Calu3 (cell line): ENCODE measurements at regions not wholly inside any gene's neighbourhood (a gene's known extent, or its start where the extent isn't known, plus 50 kb on each side); places are given as distances from the start of the nearest gene placed in this dataset.

Experiments used
- BruUV-seq: library from RNA; stranded (reverse); fragments of 400-500 nt; replicated peaks from 2 replicates; lab custom pipeline; 2021; lab: Mats Ljungman, UMichigan
- CTCF ChIA-PET: fragments of 300-600 bp; sonication (Branson Sonifier 250); formaldehyde crosslinking; loops from one replicate; lab custom pipeline; 2022; ENCODE audit warnings: antibody characterized with exemption; lab: Charles Lee
- DNase-seq: peaks from one replicate; pipeline ENCODE4 v3.0.0; 2022
- H3K27ac Mint-ChIP-seq: one replicate; pipeline ENCODE4 v1.8.0; 2022; ENCODE audit warnings: mixed read lengths; ENCODE audit not compliant: unreplicated experiment
- H3K27me3 Mint-ChIP-seq: one replicate; pipeline ENCODE4 v1.8.0; 2022; ENCODE audit warnings: mixed read lengths; ENCODE audit not compliant: unreplicated experiment
- H3K36me3 Mint-ChIP-seq: one replicate; pipeline ENCODE4 v1.8.0; 2022; ENCODE audit warnings: mild to moderate bottlenecking, moderate library complexity, mixed read lengths; ENCODE audit not compliant: insufficient read depth, unreplicated experiment
- H3K4me1 Mint-ChIP-seq: one replicate; pipeline ENCODE4 v1.8.0; 2022; ENCODE audit warnings: mild to moderate bottlenecking, low read depth, mixed read lengths; ENCODE audit not compliant: unreplicated experiment
- H3K4me3 Mint-ChIP-seq: one replicate; pipeline ENCODE4 v1.8.0; 2022; ENCODE audit warnings: mild to moderate bottlenecking, low read depth, moderate library complexity, mixed read lengths; ENCODE audit not compliant: unreplicated experiment
- H3K9me3 Mint-ChIP-seq: one replicate; pipeline ENCODE4 v1.8.0; 2022; ENCODE audit warnings: low read depth, mixed read lengths; ENCODE audit not compliant: unreplicated experiment
- intact Hi-C: fragments of 100-400 bp; cut with micrococcal nuclease; formaldehyde crosslinking; loops from one replicate; pipeline ENCODE4 v1.10.0; 2022; ENCODE audit not compliant: unreplicated experiment
- TF ChIP-seq, protein P1 (sequence below): fragments of 200-600 bp; IDR thresholded peaks from one replicate; pipeline ENCODE4 v1.8.0; 2022; ENCODE audit warnings: antibody characterized with exemption; ENCODE audit not compliant: unreplicated experiment

DNA sequence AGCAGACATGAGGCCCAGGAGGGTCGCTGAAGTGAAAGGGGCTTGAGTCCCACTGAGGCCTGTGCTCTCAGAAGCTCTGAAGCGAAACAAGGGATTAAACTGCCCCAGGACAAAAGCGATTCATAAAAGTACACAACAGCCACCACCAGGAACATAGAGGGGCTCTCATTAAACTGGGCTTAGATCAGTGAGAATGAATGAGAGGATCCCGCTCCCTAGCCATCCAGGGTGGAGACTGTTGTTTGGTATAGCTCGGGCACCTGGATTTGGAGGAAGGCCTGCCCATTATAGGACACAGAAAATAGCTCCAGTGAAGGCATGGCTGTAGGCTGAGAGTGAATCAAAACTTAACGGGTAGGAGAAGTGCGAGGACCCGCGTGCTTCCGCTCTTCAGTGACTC lies 91.6 kb upstream of the TAB2 start:
- Mint-ChIP-seq H3K36me3 (no peaks in the 10 kb centered on the region), H3K4me1 (no peaks in the 10 kb centered on the region), H3K9me3 (no peaks in the 10 kb centered on the region), H3K27ac (no peak overlapping the region), H3K4me3 (no peak overlapping the region), H3K27me3 (no peaks in the 10 kb centered on the region)
- CTCF ChIA-PET: no interaction called here
- DNase-seq: no peak
- intact Hi-C loops: no loop called here
- no TSS peak for BruUV-seq
- TF ChIP-seq, protein P1, sequence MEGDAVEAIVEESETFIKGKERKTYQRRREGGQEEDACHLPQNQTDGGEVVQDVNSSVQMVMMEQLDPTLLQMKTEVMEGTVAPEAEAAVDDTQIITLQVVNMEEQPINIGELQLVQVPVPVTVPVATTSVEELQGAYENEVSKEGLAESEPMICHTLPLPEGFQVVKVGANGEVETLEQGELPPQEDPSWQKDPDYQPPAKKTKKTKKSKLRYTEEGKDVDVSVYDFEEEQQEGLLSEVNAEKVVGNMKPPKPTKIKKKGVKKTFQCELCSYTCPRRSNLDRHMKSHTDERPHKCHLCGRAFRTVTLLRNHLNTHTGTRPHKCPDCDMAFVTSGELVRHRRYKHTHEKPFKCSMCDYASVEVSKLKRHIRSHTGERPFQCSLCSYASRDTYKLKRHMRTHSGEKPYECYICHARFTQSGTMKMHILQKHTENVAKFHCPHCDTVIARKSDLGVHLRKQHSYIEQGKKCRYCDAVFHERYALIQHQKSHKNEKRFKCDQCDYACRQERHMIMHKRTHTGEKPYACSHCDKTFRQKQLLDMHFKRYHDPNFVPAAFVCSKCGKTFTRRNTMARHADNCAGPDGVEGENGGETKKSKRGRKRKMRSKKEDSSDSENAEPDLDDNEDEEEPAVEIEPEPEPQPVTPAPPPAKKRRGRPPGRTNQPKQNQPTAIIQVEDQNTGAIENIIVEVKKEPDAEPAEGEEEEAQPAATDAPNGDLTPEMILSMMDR: no peak

DNA sequence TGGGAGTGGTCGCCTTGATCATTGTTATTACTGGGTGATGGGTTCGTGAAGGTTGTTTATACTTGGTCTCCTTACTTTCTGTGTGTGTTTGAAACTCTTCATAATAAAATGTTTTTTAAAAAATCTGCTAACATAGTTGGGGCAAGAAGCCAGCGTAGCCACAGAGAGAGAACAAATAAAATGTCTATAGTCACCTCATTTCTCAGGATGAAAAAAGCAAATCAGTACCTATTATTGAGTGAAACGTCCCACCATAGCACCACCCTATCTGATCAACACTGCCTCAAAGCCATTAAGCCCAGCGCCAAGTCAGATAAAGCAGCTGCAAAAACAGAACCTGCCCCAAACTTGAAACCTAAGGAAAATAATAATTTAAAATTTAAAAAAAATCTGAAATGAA lies 89.7 kb upstream of the TAB2 start:
- peaks cover 3% of the 10 kb centered on the region for H3K9me3 Mint-ChIP-seq
- H3K4me1 Mint-ChIP-seq: peaks cover 11% of the 10 kb centered on the region
- no peak for DNase-seq
- BruUV-seq: no TSS peak
- H3K27me3 Mint-ChIP-seq: no peaks in the 10 kb centered on the region
- H3K27ac Mint-ChIP-seq: no peak overlapping the region
- no peak overlapping the region for H3K4me3 Mint-ChIP-seq
- CTCF ChIA-PET: no interaction called here
- TF ChIP-seq, protein P1: no peak
- H3K36me3 Mint-ChIP-seq: no peaks in the 10 kb centered on the region
- intact Hi-C loops: no loop called here

DNA sequence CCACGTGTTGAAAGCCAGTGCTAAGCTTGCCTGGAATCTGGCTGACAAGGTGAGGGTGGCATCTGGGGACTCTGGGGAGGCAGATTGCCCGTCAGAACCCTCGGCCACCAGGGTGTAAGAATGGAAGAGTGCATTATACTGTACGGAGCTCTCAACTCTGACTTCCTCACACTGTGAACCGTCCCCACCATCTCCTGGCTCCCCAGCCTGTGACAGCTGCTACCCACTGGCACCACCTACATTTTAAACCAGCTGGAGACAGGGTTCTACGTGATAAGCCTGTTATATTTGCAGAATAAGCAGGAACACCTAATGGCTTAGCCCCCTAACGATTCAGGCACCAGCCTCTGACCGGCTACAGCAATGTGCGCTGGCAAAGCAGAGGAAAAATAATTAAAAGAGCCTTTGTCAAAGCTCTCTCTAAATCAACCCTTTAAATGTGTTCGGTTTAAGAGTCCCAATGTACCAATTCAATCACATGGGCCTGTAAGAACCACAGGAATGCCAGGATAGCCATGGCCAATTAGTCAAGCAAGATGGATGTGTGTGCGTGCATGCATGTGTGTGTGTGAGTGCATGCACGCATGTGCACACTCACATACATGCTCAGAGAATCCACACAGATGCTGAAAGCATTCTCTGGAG lies 89.1 kb upstream of the TAB2 start:
- Mint-ChIP-seq H3K36me3 (no peaks in the 10 kb centered on the region), H3K4me3 (no peak overlapping the region), H3K27ac (no peak overlapping the region), H3K4me1 (peaks cover 17% of the 10 kb centered on the region), H3K27me3 (no peaks in the 10 kb centered on the region), H3K9me3 (peaks cover 3% of the 10 kb centered on the region)
- intact Hi-C loops: no loop called here
- DNase-seq: no peak
- CTCF ChIA-PET: no interaction called here
- TF ChIP-seq, protein P1: no peak
- BruUV-seq: no TSS peak

DNA sequence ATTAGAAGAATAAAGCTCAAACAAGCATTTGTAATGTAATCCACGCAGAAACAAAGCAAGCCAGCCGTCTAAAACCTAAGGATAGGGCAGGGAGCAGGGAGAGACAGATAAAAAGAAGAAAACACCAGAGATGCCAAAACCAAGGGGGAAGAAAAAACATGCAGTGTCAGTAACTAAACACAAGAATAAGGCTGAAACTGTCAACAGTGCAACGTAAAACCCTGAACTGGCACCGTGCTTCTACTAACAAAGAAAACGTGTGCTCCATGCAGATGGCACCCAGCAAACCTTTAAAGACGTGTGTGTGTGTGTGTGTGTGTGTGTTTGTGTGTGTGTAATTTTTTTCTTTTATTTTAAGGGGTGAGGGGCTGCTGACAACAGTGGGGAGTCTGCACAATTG lies 88.4 kb upstream of the TAB2 start:
- Mint-ChIP-seq H3K36me3 (no peaks in the 10 kb centered on the region), H3K9me3 (peaks cover 3% of the 10 kb centered on the region), H3K27ac (no peak overlapping the region), H3K27me3 (no peaks in the 10 kb centered on the region), H3K4me1 (peaks cover 19% of the 10 kb centered on the region), H3K4me3 (no peak overlapping the region)
- no TSS peak for BruUV-seq
- intact Hi-C loops: no loop called here
- no peak for DNase-seq
- CTCF ChIA-PET: no interaction called here
- TF ChIP-seq, protein P1: no peak
